NB4 (cell line): ENCODE measurements at regions not wholly inside any gene's neighbourhood (a gene's known extent, or its start where the extent isn't known, plus 50 kb on each side); places are given as distances from the start of the nearest gene placed in this dataset.
"Not testable (repeated sequence)": the region's sequence is repeated elsewhere in the genome, so short reads cannot be mapped to it uniquely, and the experiment has no call there.

Experiments
- DNase-seq: peaks from one replicate; pipeline ENCODE4 v3.0.0; 2010; ENCODE audit warnings: low read depth
- H3K4me3 ChIP-seq: one replicate; pipeline ENCODE4 v1.5.1; 2011; ENCODE audit warnings: mild to moderate bottlenecking, low read depth, low read length, moderate library complexity
- CTCF ChIP-seq: IDR thresholded peaks from one replicate; pipeline ENCODE4 v1.5.1; 2012; ENCODE audit warnings: low read depth, low read length
- MAX ChIP-seq: IDR thresholded peaks from 2 replicates; pipeline ENCODE4 v1.6.1; 2011; ENCODE audit warnings: low read depth, low read length
- MYC ChIP-seq: IDR thresholded peaks from 2 replicates; pipeline ENCODE4 v1.6.1; 2011; ENCODE audit warnings: low read depth, low read length
- POLR2A ChIP-seq: IDR thresholded peaks from 2 replicates; pipeline ENCODE4 v1.6.1; 2011; ENCODE audit warnings: mild to moderate bottlenecking; ENCODE audit not compliant: insufficient read length; ENCODE audit errors: extremely low read depth

- TF ChIP-seq MAX, result no peak
- no peak for TF ChIP-seq CTCF
- TF ChIP-seq POLR2A, result no peak
- no peak for TF ChIP-seq MYC
- no peak overlapping the region for H3K4me3 ChIP-seq
- no peak for DNase-seq
Measured at GRCh38 chr1:103275725-103276124, 167.4 kb upstream of the COL11A1 start.

GRCh38 chr1:103274886-103275285, 166.6 kb upstream of the COL11A1 start:
- DNase-seq, result no peak
- H3K4me3 ChIP-seq, result no peak overlapping the region
- TF ChIP-seq POLR2A (no peak), CTCF (no peak), MYC (no peak), MAX (no peak)

DNA sequence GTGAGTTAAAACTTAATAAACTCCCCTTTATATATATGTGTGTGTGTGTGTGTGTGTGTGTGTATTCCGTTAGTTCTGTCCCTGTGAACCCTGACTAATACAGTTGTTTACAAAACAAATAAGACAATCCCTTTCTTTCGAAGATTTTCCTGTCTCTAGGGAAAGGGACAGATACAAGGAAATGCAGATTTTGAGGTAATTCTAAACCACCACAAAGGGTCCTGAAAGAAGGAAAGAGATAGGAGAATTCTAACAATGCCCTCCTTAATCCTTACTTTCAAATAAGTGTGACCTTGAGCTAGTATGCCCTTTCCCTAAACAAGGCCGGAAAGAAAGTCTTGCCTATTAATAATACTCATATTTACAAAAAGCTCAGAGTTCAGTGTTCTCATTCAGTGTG, 164.8 kb upstream of the COL11A1 start:
- no peak for DNase-seq
- no peak overlapping the region for H3K4me3 ChIP-seq
- TF ChIP-seq MYC (no peak), MAX (no peak), POLR2A (no peak), CTCF (no peak)

DNA sequence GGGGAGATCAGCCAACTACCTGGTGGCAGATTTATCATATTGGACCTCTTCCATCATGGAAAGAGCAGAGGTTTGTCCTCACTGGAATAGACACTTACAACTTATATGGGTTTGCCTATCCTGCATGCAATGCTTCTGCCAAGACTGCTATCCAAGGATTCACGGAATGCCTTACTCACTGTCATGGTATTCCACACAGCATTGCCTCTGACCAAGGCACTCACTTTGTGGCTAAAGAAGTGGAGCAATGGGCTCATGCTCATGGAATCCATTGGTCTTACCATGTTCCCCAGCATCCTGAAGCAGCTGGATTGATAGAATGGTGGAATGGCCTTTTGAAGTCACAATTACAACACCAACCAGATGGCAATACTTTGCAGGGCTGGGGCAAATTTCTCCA, 163.1 kb upstream of the COL11A1 start:
- not testable (repeated sequence) for H3K4me3 ChIP-seq, DNase-seq

GRCh38 chr1:103267893-103268292, 159.6 kb upstream of the COL11A1 start:
- peak; percentile 17 for TF ChIP-seq CTCF
- TF ChIP-seq MAX, result no peak
- no peak for TF ChIP-seq MYC
- no peak overlapping the region for H3K4me3 ChIP-seq
- DNase-seq, result no peak

- TF ChIP-seq MYC (no peak), CTCF (no peak), POLR2A (no peak), MAX (no peak)
- DNase-seq, result no peak
- H3K4me3 ChIP-seq, result no peak overlapping the region
Measured at GRCh38 chr1:103267266-103267665, 158.9 kb upstream of the COL11A1 start.

DNA sequence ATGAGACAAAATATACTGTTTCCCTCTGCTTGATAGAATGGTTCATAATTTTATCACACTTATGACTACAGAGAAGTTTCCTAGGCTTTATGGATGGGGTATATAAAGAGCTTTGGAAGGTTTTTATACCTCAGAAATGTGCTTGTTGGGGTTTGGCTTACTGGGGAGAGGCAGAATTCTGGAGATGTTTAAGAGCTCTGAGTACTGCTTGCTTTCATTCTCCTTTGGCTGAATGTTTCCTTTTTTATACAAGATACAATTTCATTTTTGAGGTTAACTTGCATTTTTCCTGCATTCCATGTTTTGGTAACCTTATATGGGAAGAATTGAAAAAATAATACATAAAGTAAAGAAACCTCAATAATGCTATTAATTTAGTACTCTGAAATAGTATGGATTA, 157.7 kb upstream of the COL11A1 start:
- TF ChIP-seq MAX, result no peak
- TF ChIP-seq POLR2A, result no peak
- H3K4me3 ChIP-seq, result no peak overlapping the region
- no peak for DNase-seq
